HG03175 (cell line): ENCODE measurements at regions not wholly inside any gene's neighbourhood (a gene's known extent, or its start where the extent isn't known, plus 50 kb on each side); places are given as distances from the start of the nearest gene placed in this dataset.
A peak's percentile ranks its signal among the peaks of the same experiment; 100 is the strongest.

Experiments
- ATAC-seq: cut with Tn5 transposase; IDR thresholded peaks from one replicate; pipeline ENCODE4 v1.9.1; 2021; ENCODE audit warnings: mild to moderate bottlenecking, moderate library complexity; ENCODE audit not compliant: unreplicated experiment

DNA sequence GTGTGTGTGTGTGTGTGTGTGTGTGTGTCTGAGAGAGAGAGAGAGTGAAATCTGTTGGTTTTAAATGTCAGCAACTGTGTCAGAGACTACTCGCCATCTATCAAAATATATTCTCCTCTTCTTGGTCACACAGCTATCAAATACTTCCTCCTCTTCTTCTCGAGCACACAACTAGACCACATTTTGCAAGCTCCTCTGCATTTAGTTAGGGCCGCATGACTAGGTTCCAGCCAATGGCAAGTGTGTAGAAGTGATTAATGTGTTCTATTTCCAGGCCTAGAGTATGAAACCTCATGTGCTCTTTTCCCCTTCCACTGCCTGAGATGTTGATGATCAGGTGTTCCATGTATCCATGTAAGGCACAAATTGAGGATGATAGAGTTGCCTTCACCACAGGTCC, 278.5 kb upstream of the MARCKS start:
- ATAC-seq = no peak

DNA sequence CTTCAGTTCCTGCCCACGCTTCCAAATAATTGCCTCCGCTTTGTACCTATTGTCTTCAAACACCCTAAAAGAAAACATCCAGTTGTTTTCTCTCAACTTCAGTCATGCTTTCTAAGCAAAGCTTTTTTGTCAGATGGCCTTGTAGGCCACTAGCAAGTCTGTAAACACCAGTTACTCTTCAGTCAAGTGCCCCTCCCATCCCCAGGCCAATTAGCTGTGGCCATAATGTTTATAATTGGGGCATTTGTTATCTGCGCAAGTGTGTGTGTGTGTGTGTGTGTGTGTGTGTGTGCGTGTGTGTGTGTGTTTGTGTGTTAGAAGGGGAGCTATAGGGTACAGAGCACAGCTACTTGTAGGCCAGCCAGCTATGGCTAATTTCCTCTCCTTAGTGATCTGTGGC, 272.4 kb upstream of the MARCKS start:
- ATAC-seq = no peak

- no peak for ATAC-seq
Measured at GRCh38 chr6:113585246-113585645, 271.9 kb upstream of the MARCKS start.

DNA sequence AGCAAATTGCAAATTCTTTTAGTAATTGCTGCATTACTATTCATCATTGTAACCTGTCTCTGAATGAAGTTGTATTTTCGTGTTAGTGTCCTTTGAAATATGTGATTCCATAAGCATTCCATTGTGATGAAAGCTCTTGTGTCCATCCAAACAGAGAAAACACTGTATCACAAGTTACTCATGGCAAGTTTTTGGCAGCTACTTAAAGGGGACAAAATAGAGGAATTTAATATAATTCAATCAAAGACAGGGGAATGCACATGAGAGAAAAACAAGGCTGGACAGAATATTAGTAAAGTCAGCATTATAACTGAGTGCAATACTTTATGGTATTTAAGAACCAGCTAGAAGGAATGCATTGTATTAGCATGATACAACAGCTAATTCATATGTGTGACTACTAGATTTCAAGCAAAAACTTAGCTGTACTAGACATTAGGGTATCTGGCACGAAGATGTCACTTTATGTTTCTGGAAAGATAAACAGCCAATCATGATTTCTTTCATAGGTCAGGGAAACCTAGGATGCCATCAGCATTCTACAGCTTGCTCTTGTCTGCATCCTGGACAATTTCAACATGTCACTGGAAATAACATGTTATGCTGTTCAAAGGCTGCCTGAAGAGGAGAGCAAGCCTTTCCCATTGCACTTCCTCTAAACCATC, 270.6 kb upstream of the MARCKS start:
- ATAC-seq = no peak

DNA sequence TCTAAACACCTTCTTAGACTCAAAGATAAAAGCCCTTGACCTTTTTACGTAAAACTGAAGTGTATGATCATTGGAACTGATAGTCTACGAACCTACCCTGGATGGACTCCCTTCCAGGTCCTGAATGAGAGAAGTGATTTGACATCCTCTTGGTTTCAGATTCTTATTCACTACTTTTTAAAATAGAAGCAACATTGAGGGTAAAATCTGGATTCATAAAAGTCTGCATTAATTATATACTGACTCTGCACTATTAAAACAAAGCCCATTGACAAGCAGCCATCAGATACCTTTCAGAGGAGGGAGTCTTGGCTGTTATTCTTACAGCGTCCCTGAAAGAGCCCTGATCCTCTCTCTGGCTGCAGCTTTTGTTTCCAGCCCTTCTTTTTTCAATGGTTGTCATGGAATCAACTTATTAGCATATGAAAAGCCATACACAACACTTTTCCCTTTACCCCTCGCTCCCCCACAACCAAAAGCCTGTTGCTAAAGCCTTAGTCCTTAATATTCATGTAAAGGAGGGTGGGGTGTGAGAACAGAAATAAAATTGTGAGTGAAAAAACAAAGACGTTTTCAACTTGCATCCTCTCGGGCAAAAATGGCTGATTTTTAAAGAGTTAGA, 270.0 kb upstream of the MARCKS start:
- ATAC-seq = no peak

DNA sequence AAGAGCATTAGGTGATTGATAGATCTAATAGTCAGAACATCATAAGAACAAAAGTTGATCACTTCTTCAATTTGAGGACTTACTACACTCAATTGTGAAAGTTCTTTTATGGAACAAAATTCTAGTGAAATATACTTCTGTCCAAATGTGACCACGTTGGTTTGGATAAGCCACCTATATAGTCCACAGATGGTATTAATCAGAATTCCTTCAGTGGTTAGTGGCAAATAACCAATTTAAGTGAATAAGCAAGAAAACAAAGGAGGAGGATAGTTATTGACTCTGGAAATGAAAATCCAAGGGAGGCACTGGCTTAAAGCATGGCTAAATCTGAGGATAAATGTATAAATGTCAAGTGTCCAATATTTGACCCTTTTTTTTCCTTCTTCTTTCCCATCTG, 268.5 kb upstream of the MARCKS start:
- no peak for ATAC-seq

- peak; percentile 63 for ATAC-seq
Measured at GRCh38 chr6:113591896-113592827, 265.0 kb upstream of the MARCKS start.

- ATAC-seq = no peak
Measured at GRCh38 chr6:113594726-113595125, 262.4 kb upstream of the MARCKS start.

DNA sequence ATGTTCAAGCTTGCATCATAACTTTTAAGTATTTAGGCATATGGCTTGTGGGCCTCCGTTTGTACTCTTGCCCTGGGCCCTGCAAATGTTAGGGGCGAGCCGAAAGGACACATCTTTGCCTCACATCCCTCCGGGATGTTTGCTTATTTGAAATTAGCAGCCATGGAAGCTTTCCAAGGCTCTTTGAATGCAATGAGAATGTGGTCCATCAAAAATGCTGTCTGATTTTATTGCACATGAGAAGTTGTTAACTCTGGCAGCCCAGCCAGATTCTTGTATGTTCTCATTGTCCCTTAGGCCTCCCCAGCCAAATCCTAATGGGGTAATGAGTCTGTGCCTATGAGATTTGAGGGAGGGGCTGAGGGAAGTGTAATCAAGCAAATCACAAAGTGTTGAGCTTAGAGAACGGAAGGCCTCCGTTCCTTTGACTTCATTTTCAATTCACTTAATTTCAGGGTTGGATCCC, 261.2 kb upstream of the MARCKS start:
- ATAC-seq = no peak

DNA sequence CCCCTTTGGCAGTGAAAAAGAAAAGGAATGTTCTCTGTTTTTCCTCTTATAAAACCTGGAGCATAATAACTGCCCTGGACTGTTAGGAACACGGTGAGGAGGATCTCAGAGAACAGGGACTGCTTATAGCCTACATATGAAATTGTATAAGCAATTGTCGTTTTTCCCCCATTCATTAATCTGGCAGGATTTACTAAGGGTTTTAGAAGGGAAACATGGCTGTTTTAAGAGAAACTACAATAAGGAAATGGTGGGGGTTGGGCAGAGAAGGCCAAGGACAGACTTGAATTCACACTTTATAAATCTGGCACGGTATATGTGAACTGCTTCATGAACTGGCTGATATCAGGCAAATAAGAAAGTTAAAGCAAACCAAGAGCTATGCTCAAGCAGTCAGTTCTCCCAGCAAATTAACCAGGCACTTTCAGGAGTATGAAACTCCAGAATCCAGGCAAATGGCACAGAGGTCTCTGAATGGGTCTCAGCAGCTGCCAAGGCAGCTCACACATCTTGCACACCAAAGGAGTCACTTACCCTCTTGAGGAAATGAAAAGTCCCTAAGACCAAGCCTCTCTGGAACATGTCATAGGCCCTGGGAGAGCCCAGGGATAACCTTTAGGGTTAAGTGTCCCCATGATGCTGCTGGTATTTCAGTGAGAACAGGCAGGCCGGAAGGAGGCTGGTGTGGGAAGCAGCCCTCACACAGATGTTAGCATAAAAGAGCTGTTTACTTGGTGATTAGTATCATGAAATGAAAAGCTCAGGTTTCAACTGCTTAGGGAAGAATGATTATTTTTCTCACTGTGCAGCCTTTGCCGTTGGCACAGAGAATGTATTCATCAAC, 260.5 kb upstream of the MARCKS start:
- no peak for ATAC-seq

GRCh38 chr6:113597231-113597583, 259.9 kb upstream of the MARCKS start:
- no peak for ATAC-seq

GRCh38 chr6:113598786-113599185, 258.4 kb upstream of the MARCKS start:
- no peak for ATAC-seq

DNA sequence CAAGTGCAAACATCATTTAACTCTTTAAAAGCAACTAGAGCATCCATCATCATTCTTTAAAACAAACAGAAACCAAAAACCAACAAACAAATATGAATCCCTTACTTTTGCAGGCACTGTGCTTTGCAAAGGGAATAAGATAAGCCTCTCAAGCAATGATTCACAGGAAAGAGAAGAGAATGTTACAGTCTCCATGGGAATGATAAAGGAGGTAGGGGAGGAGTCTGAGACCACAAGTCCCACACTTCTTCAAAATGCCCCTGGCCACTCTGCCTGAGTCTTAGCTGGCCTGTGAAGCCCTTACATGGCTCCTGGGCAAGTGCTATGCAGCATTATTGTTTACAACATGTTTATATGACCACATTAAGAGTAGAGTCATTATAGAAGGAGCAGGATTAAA, 257.7 kb upstream of the MARCKS start:
- ATAC-seq = no peak

DNA sequence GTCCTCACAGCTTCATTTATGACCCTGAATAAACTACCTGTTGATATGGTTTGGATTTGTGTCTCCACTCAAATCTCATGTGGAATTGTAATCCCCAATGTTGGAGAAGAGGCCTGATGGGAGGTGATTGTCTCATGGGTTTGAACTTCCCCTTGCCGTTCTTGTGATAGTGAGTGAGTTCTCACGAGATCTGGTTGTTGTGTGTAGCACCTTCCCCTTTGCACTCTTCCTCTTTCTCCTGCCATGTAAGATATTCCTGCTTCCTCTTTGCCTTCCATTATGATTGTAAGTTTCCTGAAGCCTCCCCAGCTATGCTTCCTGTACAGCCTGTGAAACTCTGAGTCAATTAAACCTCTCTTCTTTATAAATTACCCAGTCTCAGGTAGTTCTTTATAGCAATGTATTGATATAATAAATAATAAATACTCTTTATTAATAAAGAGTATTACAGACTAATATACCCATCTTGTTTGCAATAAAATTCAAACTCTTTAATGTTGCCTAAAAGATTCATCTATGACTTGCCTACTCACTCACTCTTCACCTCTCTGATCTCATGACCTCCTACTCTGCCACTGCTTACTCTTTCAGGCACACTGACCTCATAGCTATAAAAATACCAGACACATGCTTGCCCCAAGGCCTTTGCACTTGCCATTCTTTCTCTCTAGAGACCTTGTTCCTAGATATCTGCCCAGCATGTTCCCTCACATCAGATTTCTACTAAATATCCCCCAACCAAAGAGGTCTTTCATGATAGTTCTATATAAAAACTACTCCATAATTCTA, 256.4 kb upstream of the MARCKS start:
- ATAC-seq = no peak

DNA sequence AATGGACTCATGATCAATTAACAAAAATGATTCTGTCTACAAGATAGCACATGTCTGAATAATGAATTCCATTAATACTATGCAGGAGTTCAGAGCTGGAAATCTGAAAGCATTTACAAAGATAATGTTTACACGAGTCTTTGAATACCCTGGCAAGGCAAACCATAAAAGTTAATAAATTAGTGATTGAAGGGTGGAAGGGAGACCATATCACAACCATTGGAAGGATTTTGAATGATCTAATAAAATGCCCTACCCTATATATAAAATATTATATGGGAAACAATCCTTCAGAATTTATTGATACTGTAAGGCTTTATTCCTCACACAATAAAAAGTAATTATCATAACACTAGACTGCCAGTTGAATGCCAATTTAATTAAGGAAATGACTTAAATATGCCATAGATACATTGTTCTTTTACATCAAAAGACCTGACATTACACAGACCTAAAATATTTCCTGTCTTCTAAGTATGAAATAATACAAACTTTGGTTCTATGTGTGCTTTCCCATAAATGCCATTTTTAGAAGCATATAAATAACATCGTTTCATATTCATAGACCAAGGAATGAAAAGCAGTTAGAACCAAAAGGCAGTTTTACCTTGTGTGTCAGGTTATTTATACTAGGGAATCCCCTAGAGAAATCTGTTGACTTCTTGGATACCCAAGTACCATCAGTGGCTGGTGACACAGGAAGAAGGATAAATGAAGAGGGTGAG, 249.2 kb upstream of the MARCKS start:
- ATAC-seq = no peak

DNA sequence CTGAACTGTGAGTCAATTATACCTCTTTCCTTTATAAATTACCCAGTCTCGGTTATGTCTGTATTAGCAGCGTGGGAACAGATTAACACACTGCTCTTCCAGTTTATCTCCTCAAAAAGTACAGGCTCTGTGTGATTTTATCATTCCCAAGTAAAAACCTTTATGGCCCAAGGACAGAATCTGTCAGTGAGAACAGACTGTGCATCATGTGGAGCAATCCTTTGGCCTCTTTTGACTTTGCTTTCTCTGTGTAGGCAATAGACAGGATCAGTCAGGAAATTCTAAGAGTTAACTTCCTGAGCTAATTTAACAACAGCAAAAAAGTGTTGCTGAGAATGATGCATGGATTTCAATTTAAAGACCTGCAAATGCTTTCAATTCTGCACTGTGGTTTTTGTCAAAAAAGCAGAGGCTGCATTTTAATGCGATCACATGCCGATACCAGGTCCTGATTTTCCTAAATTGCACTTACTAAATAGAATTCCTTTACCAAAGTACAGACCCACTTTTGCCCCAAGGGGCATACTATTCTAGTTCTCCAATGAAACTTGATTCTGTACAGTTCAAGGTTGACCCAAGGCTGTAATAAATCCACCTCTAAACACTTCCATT, 246.7 kb upstream of the MARCKS start:
- no peak for ATAC-seq

DNA sequence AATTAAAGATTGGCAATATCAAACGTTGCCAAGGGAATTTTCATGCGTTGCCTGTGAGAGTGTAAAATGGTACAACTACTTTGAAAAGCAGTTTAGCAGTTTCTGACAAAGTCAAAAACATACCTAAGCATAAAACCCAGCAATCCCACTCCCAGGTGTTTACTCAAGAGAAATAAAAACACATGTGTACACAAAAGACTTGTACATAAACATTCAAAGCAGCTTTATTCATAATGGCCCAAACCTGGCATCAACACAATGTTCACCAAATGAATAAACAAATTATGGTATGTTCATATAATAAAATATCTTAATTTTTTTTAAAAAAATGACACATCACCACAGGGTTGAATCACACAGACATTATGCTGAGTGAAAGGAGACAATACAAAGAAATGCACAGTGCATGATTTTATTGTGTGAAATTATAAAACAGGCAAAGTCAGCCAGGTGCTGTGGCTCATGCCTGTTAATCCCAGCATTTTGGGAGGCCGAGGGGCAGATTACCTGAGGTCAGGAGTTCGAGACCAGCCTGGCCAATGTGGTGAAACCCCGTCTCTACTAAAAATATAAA, 240.4 kb upstream of the MARCKS start:
- no peak for ATAC-seq

- no peak for ATAC-seq
Measured at GRCh38 chr6:113619077-113619476, 238.1 kb upstream of the MARCKS start.

GRCh38 chr6:113620386-113620785, 236.8 kb upstream of the MARCKS start:
- ATAC-seq = no peak
